GM12878 (cell line): ENCODE measurements at regions not wholly inside any gene's neighbourhood (a gene's known extent, or its start where the extent isn't known, plus 50 kb on each side); places are given as distances from the start of the nearest gene placed in this dataset.

ENCODE experiments used
- ATAC-seq: fragments of 200-7000 bp; cut with Tn5 transposase; 3 replicates; pipeline ENCODE4 v1.9.1; 2020; ENCODE audit warnings: mild to moderate bottlenecking, moderate library complexity
- BruUV-seq: library from RNA; stranded (reverse); fragments of 400-500 nt; replicated peaks from 2 replicates; lab custom pipeline; 2021; lab: Mats Ljungman, UMichigan
- CTCF ChIA-PET: fragments of 300-600 bp; sonication (Branson Sonifier 250); formaldehyde crosslinking; extraction: SDS; loops from one replicate; lab custom pipeline; 2021; ENCODE audit warnings: inconsistent platforms; lab: Yijun Ruan, JAX
- POLR2A ChIA-PET: fragments of 350-600 bp; formaldehyde crosslinking; extraction: SDS; loops from one replicate; lab custom pipeline; 2021; ENCODE audit warnings: inconsistent platforms; lab: Charles Lee
- RAD21 ChIA-PET: fragments of 300-600 bp; sonication (Branson Sonifier 250); formaldehyde crosslinking; loops from one replicate; lab custom pipeline; 2023; ENCODE audit warnings: antibody characterized with exemption; ENCODE audit not compliant: unreplicated experiment; lab: Charles Lee
- SMC1A ChIA-PET: fragments of 300-600 bp; sonication (Branson Sonifier 250); formaldehyde crosslinking; loops from one replicate; lab custom pipeline; 2023; ENCODE audit not compliant: unreplicated experiment, uncharacterized antibody; lab: Charles Lee
- DNase-seq: peaks from one replicate; pipeline ENCODE4 v3.0.0-alpha.2; 2011; ENCODE audit warnings: low read depth, low spot score
- FAIRE-seq: peaks from 3 replicates; lab custom pipeline; 2011; peaks lifted over from hg19 to GRCh38; lab: Jason Lieb, UNC
- H2AFZ ChIP-seq: 2 replicates; pipeline ENCODE4 v1.6.0; 2011; ENCODE audit warnings: low read depth, low read length, control low read depth; ENCODE audit not compliant: control insufficient read depth
- H3K27ac ChIP-seq: 2 replicates; pipeline ENCODE4 v1.5.1; 2011; ENCODE audit warnings: control low read depth; ENCODE audit not compliant: control insufficient read depth, insufficient read depth
- H3K27me3 ChIP-seq, 2 experiments: replicated peaks in 1 of 2; 2 replicates each; pipeline versions ENCODE4 v1.6.0 to v1.6.1; 2011; ENCODE audit warnings: low read length in 1 of 2; ENCODE audit not compliant: control insufficient read depth in 2 of 2, insufficient read depth in 2 of 2
- H3K36me3 ChIP-seq, 2 experiments: 2 replicates each; pipeline ENCODE4 v1.5.1; 2011; ENCODE audit warnings: low read length in 1 of 2; ENCODE audit not compliant: control insufficient read depth in 2 of 2, insufficient read depth in 2 of 2
- H3K4me1 ChIP-seq: 2 replicates; pipeline ENCODE4 v1.6.1; 2011; ENCODE audit warnings: mild to moderate bottlenecking, low read length, moderate library complexity, mixed read lengths; ENCODE audit not compliant: control insufficient read depth, insufficient read depth
- H3K4me2 ChIP-seq: 2 replicates; pipeline ENCODE4 v1.6.0; 2011; ENCODE audit warnings: control low read depth; ENCODE audit not compliant: control insufficient read depth, insufficient read depth
- H3K4me3 ChIP-seq: fragments of 200-600 bp; sonication (generic); 2 replicates; pipeline ENCODE4 v1.5.1; 2016
- H3K79me2 ChIP-seq: 2 replicates; pipeline ENCODE4 v1.6.0; 2011; ENCODE audit warnings: low read length; ENCODE audit not compliant: control insufficient read depth, insufficient read depth
- H3K9ac ChIP-seq: 2 replicates; pipeline ENCODE4 v1.8.0; 2011; ENCODE audit warnings: low read length, control low read depth, mixed read lengths; ENCODE audit not compliant: control insufficient read depth, insufficient read depth
- H3K9me3 ChIP-seq: replicated peaks from 3 replicates; pipeline ENCODE4 v1.5.1; 2011; ENCODE audit warnings: mild to moderate bottlenecking, low read length; ENCODE audit not compliant: control insufficient read depth, insufficient read depth
- H4K20me1 ChIP-seq: 2 replicates; pipeline ENCODE4 v1.6.0; 2011; ENCODE audit not compliant: control insufficient read depth, insufficient read depth
- POLR2AphosphoS5 ChIP-seq: IDR thresholded peaks from 2 replicates; pipeline ENCODE4 v1.6.1; 2011; ENCODE audit warnings: mild to moderate bottlenecking, low read length, inconsistent platforms
- SRF ChIP-seq, 2 experiments: IDR thresholded peaks; 2 replicates each; pipeline ENCODE4 v1.6.1; 2011; ENCODE audit warnings: low read depth in 2 of 2, low read length in 2 of 2, mild to moderate bottlenecking in 1 of 2, moderate library complexity in 1 of 2
- TAF1 ChIP-seq: IDR thresholded peaks from 2 replicates; pipeline ENCODE4 v1.6.1; 2011; ENCODE audit warnings: mild to moderate bottlenecking, low read depth, low read length, borderline replicate concordance
- ZNF384 ChIP-seq: IDR thresholded peaks from 2 replicates; pipeline ENCODE4 v1.6.1; 2012; ENCODE audit warnings: low read depth, mild to moderate bottlenecking, low read length, improper control_type of control experiment, borderline replicate concordance
- WGBS: methylation state at CpG from one replicate; pipeline ENCODE4 v1.1.6; 2016; ENCODE audit warnings: low lambda C conversion rate; ENCODE audit not compliant: insufficient replicate concordance, insufficient coverage; ENCODE audit errors: missing lambda C conversion rate; 5-methylcytosine and 5-hydroxymethylcytosine counted together
- in situ Hi-C: fragments of 300-500 bp; cut with MboI; formaldehyde crosslinking; loops from 9 replicates; pipeline ENCODE4 v1.14.3; 2018; ENCODE audit warnings: mixed read lengths
- intact Hi-C: fragments of 100-400 bp; cut with micrococcal nuclease; formaldehyde crosslinking; loops from one replicate; pipeline ENCODE4 v1.14.2; 2022; ENCODE audit not compliant: unreplicated experiment
- TF ChIP-seq, protein P1 (sequence below): IDR thresholded peaks from 2 replicates; pipeline ENCODE4 v1.6.1; 2012; ENCODE audit warnings: low read depth, low read length, improper control_type of control experiment
- TF ChIP-seq, protein P2 (sequence below): IDR thresholded peaks from 2 replicates; pipeline ENCODE4 v1.6.1; 2011; ENCODE audit warnings: low read depth, mild to moderate bottlenecking, low read length, moderate library complexity, borderline replicate concordance; ENCODE audit errors: extremely low read depth
- TF ChIP-seq, protein P3 (sequence below): fragments of 450-650 bp; IDR thresholded peaks from 2 replicates; pipeline ENCODE4 v1.6.1; 2017; ENCODE audit warnings: mild to moderate bottlenecking
- TF ChIP-seq, protein P4 (sequence below): fragments of 450-650 bp; formaldehyde crosslinking; IDR thresholded peaks from 2 replicates; pipeline ENCODE4 v1.4.0; 2020; ENCODE audit warnings: mild to moderate bottlenecking, moderate library complexity
- TF ChIP-seq, protein P5 (sequence below): IDR thresholded peaks from 2 replicates; pipeline ENCODE4 v1.6.1; 2011; ENCODE audit warnings: borderline replicate concordance, low read depth, mild to moderate bottlenecking, moderate library complexity, mixed read lengths, low read length; ENCODE audit not compliant: insufficient read depth; ENCODE audit errors: extremely low read length

DNA sequence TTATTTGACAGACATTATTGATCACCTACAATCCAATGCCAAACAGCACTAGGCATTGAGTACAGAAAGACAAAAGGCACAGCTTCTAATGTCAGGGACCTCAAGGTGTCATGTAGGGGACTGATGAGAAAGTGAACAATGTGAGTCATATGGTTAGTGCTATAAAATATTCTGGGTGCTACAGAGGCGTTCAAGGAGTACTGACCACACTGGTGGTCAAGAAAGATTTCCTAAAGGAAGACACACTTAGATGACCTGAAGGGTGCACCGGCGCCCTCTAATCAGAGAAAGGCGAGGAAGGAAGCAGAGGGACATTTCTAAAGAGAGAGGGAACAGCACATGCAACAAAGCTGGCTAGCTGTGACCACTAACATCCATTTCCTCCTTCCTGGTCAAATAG is 64.9 kb upstream of the F3 start:
- RAD21 ChIA-PET: no interaction called here
- Histone ChIP-seq H3K36me3 (no peaks in the 10 kb centered on the region), H3K4me3 (no peak overlapping the region), H3K4me2 (no peak overlapping the region), H3K79me2 (no peaks in the 10 kb centered on the region), H3K27ac (no peak overlapping the region)
- CTCF ChIA-PET: no interaction called here
- in situ Hi-C loops: no loop called here
- no peak for DNase-seq
- SMC1A ChIA-PET: interaction anchor here (0.7 to 1.1 kb wide), 2 partner anchors 8 to 107 kb away, joined by 3 to 4 read pairs; no protein-coding TSS in a partner anchor
- TF ChIP-seq SRF (IDR thresholded peaks at IDR 0.05; ENCODE audit: low read depth in 2 of 2, low read length in 2 of 2): no peak
- TF ChIP-seq, protein P1, sequence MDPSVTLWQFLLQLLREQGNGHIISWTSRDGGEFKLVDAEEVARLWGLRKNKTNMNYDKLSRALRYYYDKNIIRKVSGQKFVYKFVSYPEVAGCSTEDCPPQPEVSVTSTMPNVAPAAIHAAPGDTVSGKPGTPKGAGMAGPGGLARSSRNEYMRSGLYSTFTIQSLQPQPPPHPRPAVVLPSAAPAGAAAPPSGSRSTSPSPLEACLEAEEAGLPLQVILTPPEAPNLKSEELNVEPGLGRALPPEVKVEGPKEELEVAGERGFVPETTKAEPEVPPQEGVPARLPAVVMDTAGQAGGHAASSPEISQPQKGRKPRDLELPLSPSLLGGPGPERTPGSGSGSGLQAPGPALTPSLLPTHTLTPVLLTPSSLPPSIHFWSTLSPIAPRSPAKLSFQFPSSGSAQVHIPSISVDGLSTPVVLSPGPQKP: no peak
- TF ChIP-seq, protein P2, sequence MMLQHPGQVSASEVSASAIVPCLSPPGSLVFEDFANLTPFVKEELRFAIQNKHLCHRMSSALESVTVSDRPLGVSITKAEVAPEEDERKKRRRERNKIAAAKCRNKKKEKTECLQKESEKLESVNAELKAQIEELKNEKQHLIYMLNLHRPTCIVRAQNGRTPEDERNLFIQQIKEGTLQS: no peak
- TF ChIP-seq, protein P3, sequence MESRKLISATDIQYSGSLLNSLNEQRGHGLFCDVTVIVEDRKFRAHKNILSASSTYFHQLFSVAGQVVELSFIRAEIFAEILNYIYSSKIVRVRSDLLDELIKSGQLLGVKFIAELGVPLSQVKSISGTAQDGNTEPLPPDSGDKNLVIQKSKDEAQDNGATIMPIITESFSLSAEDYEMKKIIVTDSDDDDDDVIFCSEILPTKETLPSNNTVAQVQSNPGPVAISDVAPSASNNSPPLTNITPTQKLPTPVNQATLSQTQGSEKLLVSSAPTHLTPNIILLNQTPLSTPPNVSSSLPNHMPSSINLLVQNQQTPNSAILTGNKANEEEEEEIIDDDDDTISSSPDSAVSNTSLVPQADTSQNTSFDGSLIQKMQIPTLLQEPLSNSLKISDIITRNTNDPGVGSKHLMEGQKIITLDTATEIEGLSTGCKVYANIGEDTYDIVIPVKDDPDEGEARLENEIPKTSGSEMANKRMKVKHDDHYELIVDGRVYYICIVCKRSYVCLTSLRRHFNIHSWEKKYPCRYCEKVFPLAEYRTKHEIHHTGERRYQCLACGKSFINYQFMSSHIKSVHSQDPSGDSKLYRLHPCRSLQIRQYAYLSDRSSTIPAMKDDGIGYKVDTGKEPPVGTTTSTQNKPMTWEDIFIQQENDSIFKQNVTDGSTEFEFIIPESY: no peak
- TF ChIP-seq, protein P4, sequence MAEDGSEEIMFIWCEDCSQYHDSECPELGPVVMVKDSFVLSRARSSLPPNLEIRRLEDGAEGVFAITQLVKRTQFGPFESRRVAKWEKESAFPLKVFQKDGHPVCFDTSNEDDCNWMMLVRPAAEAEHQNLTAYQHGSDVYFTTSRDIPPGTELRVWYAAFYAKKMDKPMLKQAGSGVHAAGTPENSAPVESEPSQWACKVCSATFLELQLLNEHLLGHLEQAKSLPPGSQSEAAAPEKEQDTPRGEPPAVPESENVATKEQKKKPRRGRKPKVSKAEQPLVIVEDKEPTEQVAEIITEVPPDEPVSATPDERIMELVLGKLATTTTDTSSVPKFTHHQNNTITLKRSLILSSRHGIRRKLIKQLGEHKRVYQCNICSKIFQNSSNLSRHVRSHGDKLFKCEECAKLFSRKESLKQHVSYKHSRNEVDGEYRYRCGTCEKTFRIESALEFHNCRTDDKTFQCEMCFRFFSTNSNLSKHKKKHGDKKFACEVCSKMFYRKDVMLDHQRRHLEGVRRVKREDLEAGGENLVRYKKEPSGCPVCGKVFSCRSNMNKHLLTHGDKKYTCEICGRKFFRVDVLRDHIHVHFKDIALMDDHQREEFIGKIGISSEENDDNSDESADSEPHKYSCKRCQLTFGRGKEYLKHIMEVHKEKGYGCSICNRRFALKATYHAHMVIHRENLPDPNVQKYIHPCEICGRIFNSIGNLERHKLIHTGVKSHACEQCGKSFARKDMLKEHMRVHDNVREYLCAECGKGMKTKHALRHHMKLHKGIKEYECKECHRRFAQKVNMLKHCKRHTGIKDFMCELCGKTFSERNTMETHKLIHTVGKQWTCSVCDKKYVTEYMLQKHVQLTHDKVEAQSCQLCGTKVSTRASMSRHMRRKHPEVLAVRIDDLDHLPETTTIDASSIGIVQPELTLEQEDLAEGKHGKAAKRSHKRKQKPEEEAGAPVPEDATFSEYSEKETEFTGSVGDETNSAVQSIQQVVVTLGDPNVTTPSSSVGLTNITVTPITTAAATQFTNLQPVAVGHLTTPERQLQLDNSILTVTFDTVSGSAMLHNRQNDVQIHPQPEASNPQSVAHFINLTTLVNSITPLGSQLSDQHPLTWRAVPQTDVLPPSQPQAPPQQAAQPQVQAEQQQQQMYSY: no peak
- TF ChIP-seq TAF1: no peak
- no peak for TF ChIP-seq POLR2AphosphoS5
- TF ChIP-seq ZNF384: no peak
- TF ChIP-seq, protein P5, sequence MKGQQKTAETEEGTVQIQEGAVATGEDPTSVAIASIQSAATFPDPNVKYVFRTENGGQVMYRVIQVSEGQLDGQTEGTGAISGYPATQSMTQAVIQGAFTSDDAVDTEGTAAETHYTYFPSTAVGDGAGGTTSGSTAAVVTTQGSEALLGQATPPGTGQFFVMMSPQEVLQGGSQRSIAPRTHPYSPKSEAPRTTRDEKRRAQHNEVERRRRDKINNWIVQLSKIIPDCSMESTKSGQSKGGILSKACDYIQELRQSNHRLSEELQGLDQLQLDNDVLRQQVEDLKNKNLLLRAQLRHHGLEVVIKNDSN: no peak
- TF ChIP-seq, all 136 proteins: peak for 0
- no TSS peak for BruUV-seq
- POLR2A ChIA-PET: no interaction called here
- ATAC-seq (no peak), FAIRE-seq (no peak)
- Histone ChIP-seq H3K4me1 (no peaks in the 10 kb centered on the region), H2AFZ (no peak overlapping the region), H4K20me1 (no peaks in the 10 kb centered on the region), H3K9me3 (no peaks in the 10 kb centered on the region), H3K9ac (no peak overlapping the region), H3K27me3 (peaks cover 0 to 3% of the 10 kb centered on the region in 2 experiments; a peak in 2 of 4 replicates)
- intact Hi-C loops: no loop called here
- 38% methylated on average over 4 of the region's 4 CpGs for WGBS
